Right lobe of liver (tissue), 6 donors: ENCODE measurements at regions not wholly inside any gene's neighbourhood (a gene's known extent, or its start where the extent isn't known, plus 50 kb on each side); places are given as distances from the start of the nearest gene placed in this dataset.

Experiments
- ATAC-seq, 4 donors: fragments of 200-7000 bp; cut with Tn5 transposase; one replicate each; pipeline ENCODE4 v1.9.1; 2020; ENCODE audit warnings: mild to moderate bottlenecking in 4 of 4, moderate library complexity in 4 of 4
- DNase-seq, 3 donors: peaks; one replicate each; pipeline ENCODE4 v3.0.0-alpha.2; 2020
- H3K27ac ChIP-seq, 3 donors: fragments of 200-600 bp; one replicate each; pipeline ENCODE4 v1.8.0; 2022
- H3K27me3 ChIP-seq, 2 donors: fragments of 200-600 bp; one replicate each; pipeline ENCODE4 v1.8.0; 2022
- H3K36me3 ChIP-seq, 4 donors: fragments of 200-600 bp; sonication (generic) in 1 of 4; one replicate each; pipeline versions ENCODE4 v1.5.1 to v1.8.0; 2017 to 2022; ENCODE audit warnings: control low read depth in 1 of 4
- H3K4me1 ChIP-seq, 4 donors: fragments of 200-600 bp; sonication (generic) in 1 of 4; one replicate each; pipeline versions ENCODE4 v1.5.1 to v1.8.0; 2017 to 2022; ENCODE audit warnings: control low read depth in 1 of 4
- H3K4me3 ChIP-seq, 3 donors: fragments of 200-600 bp; one replicate each; pipeline ENCODE4 v1.8.0; 2022
- H3K9me3 ChIP-seq, 4 donors: fragments of 200-600 bp; sonication (generic) in 1 of 4; one replicate each; pipeline versions ENCODE4 v1.5.1 to v1.8.0; 2017 to 2022; ENCODE audit warnings: control low read depth in 1 of 4
- CTCF ChIP-seq, 4 donors: fragments of 200-600 bp in 3 of 4; fragments of 450-650 bp in 1 of 4; IDR thresholded peaks; one replicate each; pipeline versions ENCODE4 v1.5.1 to v1.8.0; 2016 to 2022; ENCODE audit warnings: antibody characterized with exemption in 4 of 4, mild to moderate bottlenecking in 2 of 4
- POLR2A ChIP-seq: fragments of 450-650 bp; IDR thresholded peaks from one replicate; pipeline ENCODE4 v1.6.1; 2017; ENCODE audit warnings: antibody characterized with exemption, mild to moderate bottlenecking
- WGBS: methylation state at CpG from one replicate; pipeline ENCODE4 v1.1.6; 2018; ENCODE audit warnings: low coverage, low lambda C conversion rate; ENCODE audit not compliant: insufficient coverage; ENCODE audit errors: missing lambda C conversion rate; 5-methylcytosine and 5-hydroxymethylcytosine counted together
- intact Hi-C, 2 donors: fragments of 100-400 bp; cut with DNase I; formaldehyde crosslinking; loops; one replicate each; pipeline versions ENCODE4 v1.11.2 to v1.14.1; 2022
- donor health status: DM: no; HTN: yes; CAD: no.
- donor health status: DM: no; HTN: no; CAD: no.
- donor health status: DM: no; HTN: no; CAD: no.
- donor health status: DM: no; HTN: yes; CAD: no.
- donor health status: DM: no; HTN: yes; CAD: no.

GRCh38 chrX:39848900-39849299, 248.9 kb downstream of the BCOR start:
- Histone ChIP-seq H3K4me1 (no peaks in the 10 kb centered on the region), H3K27me3 (no peaks in the 10 kb centered on the region), H3K27ac (no peak overlapping the region), H3K4me3 (no peak overlapping the region), H3K36me3 (no peaks in the 10 kb centered on the region), H3K9me3 (peaks cover 0 to 3% (median 0%) of the 10 kb centered on the region in 4 donors)
- 67% methylated on average over 6 of the region's 7 CpGs for WGBS
- intact Hi-C loops: no loop called here
- TF ChIP-seq CTCF (IDR thresholded peaks at IDR 0.05) (no peak), POLR2A (no peak)
- ATAC-seq (no peak), DNase-seq (no peak)

- no peak for TF ChIP-seq POLR2A
- no peak for TF ChIP-seq CTCF (IDR thresholded peaks at IDR 0.05)
- no peak overlapping the region for H3K27ac ChIP-seq
- intact Hi-C loops: no loop called here
- ATAC-seq (peak in 1 of 4 donors; percentile 62), DNase-seq (no peak)
- WGBS: 20% methylated on average over 3 of the region's 4 CpGs
- no peaks in the 10 kb centered on the region for H3K36me3 ChIP-seq
- H3K4me3 ChIP-seq: no peak overlapping the region
- H3K9me3 ChIP-seq: peaks cover 0 to 3% (median 0%) of the 10 kb centered on the region in 4 donors
- H3K4me1 ChIP-seq: no peaks in the 10 kb centered on the region
- H3K27me3 ChIP-seq: no peaks in the 10 kb centered on the region
Measured at GRCh38 chrX:39850209-39850608, 247.5 kb downstream of the BCOR start.

DNA sequence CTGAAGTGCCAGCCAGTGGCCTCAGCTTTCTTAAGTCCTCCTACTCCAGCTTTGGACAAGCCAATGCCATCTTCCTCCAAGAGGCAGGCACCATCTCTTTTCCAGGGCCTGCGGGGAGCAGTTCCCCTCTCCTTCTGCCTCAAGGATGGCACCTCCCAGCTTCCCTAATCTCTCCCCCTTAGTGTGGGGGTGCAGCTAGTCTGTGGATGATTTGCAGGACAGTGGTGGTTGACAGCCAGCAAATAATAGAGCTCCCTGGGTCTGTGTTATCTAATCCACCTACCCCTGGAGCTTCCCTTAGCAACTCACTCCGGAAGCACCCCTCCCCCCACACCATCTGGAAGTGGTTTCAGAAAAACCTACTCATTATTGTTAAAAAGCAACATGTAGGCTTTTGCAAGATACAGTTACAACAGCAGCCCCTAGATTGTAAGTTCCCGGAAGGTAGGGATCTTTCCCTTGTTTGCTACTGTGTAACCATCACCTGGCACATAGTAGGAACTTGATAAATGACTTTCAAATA, 247.1 kb downstream of the BCOR start:
- no peak overlapping the region for H3K4me3 ChIP-seq
- TF ChIP-seq CTCF (IDR thresholded peaks at IDR 0.05): no peak
- no peak for TF ChIP-seq POLR2A

GRCh38 chrX:39851745-39852455, 245.9 kb downstream of the BCOR start:
- Histone ChIP-seq H3K9me3 (no peaks in the 10 kb centered on the region), H3K4me1 (no peaks in the 10 kb centered on the region), H3K36me3 (no peaks in the 10 kb centered on the region), H3K4me3 (no peak overlapping the region), H3K27ac (no peak overlapping the region), H3K27me3 (no peaks in the 10 kb centered on the region)
- DNase-seq (no peak), ATAC-seq (no peak)
- intact Hi-C loops: no loop called here
- 60% methylated on average over 5 of the region's 5 CpGs for WGBS
- no peak for TF ChIP-seq CTCF (IDR thresholded peaks at IDR 0.05)
- no peak for TF ChIP-seq POLR2A

More for the DNA sequence above, 247.1 kb downstream of the BCOR start:
- Histone ChIP-seq H3K4me1 (no peaks in the 10 kb centered on the region), H3K36me3 (no peaks in the 10 kb centered on the region), H3K27ac (no peak overlapping the region), H3K9me3 (peaks cover 0 to 3% (median 0%) of the 10 kb centered on the region in 4 donors), H3K27me3 (no peaks in the 10 kb centered on the region)
- DNase-seq (no peak), ATAC-seq (peak in 2 of 4 donors; percentile 11 to 14)
- intact Hi-C loops: no loop called here
- 50% methylated on average over 2 of the region's 3 CpGs for WGBS
